Stimulated activated naive CD4-positive, alpha-beta T cell (primary cell): ENCODE measurements at regions not wholly inside any gene's neighbourhood (a gene's known extent, or its start where the extent isn't known, plus 50 kb on each side); places are given as distances from the start of the nearest gene placed in this dataset.

Experiments
- DNase-seq, 6 experiments: peaks; one replicate each; lab custom pipeline; 2025; lab: John Stamatoyannopoulos, UW

DNA sequence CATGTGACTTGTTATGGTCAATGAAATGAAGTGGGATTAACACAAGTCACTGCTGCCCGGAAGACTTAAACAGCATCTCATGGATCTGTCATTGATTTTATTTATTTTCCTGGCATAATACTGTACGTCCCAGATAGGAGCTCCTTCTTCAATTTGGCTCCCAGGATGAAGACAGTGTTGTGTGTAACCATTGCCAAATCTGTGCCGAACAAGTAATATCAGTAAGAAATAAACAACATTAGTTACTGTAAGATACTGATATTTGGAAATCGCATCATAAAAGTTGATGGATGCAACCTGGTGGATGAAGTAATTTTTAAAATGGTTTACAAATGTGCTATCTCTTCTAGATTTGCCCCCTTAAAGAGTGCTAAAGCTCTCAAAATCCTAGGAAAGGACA lies 419.0 kb upstream of the MMADHC start:
- DNase-seq = no peak

DNA sequence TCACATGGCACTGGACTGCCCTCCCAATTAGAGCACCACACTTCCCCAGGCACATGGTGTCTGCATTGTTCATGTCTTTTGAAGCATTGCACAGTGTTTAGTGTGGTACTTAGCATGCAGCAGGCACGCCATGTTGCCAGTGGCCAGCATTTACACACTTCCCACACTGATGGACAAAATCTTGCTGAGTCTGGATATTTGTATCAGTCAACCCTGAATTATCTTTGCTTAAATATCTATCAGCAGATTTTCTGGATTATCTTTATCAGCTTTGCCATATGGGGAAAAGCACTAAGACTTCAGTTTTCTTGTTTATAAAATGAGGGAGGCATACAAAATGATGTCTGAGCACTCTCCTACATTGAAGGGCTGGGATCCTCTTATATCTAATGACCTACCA lies 416.0 kb upstream of the MMADHC start:
- no peak for DNase-seq

DNA sequence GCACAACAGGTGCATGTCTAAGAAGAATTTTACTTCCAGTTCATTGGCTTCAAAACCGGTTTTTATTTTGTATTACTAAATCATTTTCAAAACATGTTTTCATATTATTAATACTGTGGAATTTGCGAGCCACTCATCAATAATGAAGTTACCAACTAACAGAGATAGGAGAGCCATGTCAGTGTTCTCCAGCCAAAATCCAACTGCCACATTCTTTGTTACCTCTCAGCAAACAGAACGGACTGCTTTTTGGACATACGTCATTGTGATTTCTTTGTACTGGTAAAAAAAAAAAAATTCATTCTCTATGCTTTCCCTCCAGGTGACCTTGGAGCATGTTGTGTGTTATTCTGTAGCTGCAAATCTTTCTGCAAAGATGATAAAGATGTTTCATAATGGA lies 414.2 kb upstream of the MMADHC start:
- DNase-seq = no peak

DNA sequence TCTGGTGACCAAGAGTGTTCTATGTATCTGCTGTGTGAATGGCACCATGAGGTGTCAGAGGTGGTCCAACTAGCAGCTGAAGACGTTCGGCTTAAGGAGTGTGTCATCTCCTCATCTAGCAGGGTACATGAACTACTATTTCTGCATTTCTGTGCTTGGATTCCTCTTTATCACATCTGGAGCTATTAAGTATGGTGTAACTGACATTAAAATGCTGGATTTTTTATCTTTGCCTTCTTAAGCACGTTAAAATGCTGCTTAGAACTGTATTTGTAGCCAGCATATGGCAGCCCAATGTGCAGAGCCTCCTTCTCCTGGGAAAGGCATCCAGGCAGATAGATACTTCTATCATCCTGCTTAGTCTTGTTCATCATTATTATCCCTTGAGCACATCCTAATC lies 409.3 kb upstream of the MMADHC start:
- DNase-seq = no peak

DNA sequence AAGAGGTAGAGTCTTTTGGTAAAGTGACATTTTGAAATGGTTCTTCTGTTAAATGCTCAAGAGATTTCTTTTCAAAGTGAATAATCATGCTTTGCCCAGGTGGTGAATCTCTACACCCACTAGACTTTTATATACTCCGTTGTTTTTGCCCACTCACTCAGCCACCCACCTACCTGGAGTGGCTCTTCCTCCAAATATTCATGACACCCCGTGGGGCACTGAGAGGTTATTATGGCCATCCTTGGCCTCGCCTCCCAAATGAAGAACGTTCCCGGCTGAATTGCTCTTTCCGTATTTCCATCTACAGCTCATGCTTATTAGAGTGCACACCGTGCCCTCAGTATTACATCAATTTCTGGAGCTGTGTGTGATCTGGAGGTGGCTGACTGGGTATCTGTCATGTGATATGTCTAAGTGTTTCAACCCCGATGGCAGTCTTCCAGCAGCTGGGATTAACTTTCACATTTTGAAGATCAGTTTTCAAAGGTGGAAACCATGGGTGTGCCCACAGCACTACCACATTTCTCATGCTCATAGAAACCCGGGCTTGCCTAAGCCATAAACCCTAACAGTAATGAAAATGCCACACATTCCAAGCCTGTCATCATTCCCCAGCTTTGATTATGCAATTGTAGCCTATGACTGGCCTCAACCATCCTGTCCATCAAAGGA lies 406.6 kb upstream of the MMADHC start:
- no peak for DNase-seq

DNA sequence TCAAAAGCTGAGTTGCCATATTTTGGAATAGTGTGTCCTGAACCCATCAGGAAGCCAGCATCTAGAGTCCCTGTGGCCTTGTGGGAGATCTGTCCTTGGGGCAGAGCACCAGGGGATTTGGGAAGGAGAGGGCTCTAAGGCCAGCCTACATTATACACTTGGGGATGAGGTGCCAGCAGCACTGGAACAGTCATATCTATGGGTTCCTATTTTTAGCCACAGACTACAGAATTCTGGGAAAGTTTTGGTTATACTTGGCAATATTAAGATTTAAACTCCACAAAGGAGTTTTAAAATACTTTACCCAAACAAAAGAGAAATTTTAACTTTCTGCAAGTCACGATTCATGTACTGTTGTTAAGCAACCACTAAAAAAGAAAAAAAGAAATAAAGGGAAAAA lies 405.7 kb upstream of the MMADHC start:
- no peak for DNase-seq

DNA sequence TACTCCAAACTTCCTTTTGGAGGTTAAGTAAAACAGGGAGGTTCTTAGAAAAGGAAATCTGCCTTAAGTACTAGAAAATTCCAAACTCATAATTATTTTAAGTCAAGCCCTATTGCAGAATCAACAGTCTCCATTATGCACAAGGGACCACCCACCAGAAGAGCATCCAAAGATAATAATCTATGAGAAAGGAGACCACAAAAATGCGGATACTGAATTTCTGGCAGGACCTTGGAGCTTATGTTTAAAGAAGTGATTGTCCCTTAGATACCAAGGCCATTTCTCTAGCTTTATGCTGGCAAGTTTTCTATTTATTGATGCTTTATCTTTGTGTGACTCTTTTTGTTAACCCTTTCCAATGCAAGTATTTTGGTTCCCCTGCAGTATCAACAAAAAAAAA lies 404.0 kb upstream of the MMADHC start:
- no peak for DNase-seq

DNA sequence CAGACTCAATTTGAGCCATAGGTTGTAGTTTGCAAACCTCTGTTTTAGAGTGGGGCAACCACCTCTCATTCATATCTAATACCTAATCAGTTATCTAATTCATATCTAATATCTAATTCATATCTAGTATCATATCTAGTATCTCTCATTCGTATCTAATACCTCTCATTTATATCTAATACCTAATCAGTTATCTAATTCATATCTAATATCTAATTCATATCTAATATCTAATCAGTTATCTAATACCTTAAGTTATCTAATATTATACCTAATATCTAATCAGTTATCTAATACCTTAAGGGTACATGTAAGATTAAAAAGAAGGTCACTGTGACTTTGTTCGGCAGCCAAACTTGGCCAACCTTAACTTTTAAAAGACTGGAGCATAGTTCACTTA lies 403.4 kb upstream of the MMADHC start:
- DNase-seq = no peak

DNA sequence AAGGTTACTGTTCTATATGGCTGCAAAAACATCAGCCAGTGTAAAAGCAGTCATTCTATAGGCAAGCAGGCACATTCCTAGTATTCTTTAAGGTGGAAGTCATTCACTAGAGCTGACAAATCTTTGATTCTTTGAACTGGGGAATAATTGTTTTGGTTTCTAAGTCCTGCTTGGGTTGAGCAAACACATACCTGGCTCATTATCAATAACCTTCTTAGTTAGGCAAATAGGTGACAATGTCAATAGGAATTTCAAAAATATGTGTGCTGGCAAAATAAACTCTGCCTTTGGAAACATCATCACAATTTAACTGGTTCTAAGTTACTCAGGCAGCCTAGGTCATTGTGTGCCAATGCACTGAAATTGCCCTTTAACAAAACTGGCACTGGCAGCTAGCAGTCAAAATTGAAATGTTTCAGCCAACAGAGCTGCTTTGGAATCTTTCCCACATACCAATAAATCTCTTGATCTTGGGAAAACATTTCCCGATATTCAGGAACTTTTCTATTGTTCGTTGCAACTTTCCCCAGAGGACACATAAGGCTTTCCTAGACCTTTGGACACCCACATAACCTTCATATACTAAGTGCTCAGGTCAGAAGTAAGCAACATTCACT lies 402.0 kb upstream of the MMADHC start:
- DNase-seq = no peak

DNA sequence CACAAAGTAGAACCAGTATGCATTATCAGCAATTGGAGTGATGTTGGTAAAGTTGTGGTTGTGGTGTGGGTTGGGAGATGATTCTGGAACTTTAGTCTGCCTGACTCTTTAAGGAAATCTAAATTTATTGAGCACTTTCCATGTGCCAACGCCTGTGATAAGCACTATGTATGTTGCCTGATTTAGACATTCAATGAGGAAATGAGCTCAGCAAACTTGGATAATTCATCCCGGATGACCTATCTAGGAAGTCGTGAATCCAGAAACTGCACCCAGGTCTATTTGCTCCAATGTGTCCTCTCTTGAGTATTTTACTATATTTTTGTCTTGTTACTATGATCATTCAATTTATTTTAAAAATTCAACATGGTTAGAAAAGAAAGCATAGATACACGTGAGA lies 400.8 kb upstream of the MMADHC start:
- DNase-seq = no peak

DNA sequence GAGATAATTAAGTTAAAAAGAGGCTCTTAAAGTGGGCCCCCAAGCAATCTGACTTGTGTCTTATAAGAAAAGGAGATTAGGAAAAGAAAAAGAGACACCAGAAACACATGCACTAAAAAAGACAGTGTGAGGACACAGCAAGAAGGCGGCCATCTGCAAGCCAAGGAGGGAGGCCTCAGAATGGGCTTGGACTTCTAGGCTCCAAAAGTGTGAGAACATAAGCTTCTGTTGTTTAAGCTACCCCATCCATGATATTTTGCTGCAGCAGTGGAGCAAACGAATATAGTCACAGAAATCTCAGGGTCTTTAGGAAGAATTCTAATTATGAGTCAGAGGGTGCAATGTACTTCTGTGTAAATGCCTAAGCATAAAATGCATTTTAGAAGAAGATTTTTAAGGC lies 399.3 kb upstream of the MMADHC start:
- DNase-seq = no peak

DNA sequence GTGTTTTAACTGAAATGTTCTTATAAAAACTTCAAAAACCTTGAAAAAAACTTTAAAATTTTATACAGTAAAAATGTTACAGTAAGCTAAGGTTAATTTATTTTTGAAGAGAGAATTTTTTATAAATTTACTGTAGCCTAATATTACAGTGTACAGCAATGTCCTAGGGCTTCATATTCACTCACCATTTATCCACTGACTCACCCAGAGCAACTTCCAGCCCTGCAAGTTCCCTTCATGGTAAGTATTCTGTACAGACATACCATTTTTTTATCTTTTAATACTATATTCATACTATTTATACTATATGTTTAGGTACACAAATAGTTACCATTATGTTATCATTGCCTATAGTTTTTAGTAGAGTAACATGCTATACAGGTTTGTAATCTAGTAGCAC lies 396.7 kb upstream of the MMADHC start:
- DNase-seq = no peak

DNA sequence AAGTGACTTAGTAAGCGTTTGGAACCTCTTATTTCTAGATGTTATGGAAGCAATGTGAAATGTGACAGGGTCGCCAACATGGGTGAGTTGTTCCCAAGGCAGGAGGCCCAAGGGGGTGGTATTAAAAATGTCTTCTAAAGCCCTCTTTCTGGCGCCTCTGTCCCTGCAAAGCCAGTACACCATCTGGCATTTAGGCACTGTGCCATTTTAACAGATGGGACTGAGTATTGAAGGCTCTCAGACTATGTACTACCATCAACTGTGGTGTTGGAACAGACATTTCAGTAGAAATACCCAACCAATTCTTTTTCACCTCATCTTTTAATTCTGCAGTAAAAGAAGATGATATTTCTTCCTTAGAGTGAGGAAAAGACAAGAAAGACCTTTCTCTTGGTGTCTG lies 384.5 kb upstream of the MMADHC start:
- DNase-seq = no peak

DNA sequence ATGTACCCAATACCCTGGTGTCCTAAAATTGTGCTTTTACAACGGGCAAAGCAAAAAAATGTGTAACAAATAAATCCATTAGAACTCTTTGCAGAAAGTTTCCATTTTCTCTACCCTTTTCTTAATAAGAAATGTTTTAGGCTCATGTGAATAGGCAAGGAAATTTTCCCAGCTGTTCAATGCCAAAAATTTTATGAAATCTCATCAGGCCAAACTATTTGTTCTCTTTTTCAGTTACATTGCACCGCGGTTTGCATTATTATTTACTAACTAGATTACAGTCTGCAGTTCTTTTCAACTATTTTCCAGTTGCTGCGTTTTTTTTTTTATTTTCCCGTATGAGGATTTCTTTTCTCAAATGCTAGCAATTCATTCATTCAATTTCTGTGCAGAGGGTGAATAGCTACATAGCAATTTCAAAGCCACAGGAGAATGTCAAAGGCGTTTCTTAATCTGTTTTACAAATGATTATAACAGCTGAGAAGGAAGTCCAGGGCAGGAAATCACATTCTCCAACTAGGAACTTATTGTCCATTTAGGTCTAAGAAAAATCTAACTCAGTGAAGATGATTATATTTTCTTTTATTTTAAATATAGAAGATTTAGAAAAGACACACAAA lies 367.5 kb upstream of the MMADHC start:
- no peak for DNase-seq

DNA sequence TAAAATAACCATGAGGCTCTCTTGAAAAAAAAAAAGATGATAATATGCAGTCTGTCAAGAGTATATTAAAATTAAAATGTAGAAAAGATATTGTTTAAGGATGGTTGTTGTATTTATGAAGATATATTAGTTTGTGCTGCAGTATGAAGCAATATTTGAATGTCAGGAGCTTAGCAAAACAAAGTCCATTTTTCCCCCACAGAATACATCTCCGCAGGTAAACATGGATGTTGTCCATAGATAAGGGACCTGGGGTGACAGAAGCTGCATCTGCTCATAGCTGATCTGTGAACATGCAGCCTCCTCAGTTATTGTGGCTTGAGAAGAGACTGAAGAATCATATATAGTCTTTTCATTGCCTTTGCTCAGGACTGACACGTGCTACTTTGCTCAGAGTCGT lies 366.1 kb upstream of the MMADHC start:
- DNase-seq = no peak

DNA sequence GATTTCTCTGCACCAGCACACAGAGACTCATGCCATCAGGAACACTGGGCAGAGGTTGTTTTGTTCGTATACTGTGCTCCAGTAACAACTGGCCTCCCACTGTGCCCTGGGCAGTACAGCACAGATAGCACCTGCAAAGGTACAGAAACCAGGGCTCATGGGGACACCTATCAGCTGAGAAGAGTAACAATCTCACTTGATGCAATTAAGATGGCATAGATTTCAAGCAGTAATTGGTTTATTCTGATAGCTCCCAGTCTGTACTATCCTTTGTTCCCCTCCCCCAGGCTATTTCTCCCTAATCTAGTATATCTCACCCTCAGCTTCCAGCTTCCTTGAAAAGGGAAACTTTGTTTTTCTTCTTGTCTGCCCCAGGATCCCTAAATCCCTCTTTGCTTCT lies 343.9 kb upstream of the MMADHC start:
- DNase-seq = no peak

DNA sequence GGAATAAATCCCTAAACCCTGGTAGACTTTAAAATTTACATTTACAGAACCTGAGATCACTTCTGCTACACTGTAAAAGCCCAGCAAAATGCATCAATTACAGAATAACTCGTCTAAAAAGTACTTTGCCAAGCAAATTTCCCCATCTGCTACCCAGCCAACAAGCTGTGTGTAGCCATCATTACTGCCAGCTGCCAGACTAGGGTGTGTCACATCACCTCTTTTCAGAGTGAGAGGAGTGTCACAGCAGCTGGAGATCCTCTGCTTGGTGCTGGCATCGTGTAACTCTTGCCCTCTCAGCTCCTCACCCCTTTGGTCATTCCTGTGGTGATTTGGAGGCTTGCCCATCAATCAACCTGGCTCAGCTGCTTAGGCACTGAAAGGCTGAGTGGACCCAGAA lies 340.4 kb upstream of the MMADHC start:
- no peak for DNase-seq

DNA sequence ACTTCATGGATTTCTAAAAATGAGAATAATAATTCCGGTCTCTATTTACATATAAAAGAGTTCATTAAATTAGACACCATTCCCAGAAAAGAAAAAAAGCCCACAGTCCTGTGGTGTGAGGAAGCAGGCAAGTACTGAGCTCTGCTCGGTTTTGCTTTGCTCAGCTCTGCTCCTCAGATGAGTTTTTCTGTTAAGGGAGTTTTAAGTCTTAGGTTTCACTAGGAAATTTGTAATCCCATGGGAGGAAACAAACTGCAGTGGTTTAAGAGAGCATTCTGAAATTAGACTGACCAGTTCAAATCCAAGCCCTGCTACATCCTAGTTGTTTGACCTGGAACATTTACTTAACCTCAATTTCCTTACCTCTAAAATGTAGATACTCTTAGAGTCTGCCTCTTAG lies 338.6 kb upstream of the MMADHC start:
- no peak for DNase-seq

DNA sequence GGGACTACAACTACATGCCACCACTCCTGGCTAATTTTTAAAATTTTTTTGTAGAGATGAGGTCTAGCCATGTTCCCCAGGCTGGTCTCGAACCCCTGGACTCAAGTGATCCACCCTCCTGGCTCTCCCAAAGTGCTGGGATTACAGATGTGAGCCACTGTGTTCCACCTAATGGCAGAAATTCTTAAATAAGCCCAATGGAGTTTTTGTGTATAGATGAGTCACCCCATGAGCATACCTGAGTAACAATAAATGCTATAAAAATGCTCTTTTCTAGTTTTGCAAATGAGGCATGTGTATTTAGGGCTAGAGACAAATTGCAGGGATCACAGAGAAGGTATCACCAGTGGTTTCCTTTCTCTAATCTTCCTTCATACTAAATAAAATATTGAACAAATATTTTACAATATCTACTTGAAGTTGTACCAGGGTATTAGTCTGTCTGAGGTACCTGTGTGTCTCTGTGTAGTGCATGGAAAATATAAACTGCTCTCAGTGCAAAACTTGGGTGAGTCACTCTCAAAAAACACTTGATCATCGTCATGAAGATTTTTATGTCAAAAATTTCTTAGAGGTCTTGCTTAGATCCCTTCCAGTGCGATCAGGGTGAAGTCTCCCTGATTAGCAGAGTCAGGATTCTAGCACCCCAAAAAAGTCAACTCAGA lies 337.1 kb upstream of the MMADHC start:
- DNase-seq = no peak

DNA sequence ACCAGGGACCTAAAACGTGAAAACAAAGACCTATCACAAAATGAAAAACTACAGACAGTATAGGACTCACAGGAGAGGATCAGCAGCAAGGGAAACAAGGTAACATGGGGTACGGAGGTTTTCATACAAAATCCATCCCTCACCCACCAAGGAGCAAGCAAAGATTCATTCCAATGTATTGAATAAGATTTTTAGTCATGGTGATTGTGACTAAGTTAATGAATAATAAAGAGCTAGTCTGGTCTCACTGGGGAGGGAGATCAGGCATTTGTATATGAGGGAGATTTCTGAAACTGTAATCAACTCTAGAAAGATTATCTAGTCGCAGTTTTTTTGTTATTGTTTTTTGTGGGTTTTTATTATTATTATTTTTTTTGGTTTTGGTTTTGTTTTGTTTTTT lies 336.5 kb upstream of the MMADHC start:
- DNase-seq = no peak

DNA sequence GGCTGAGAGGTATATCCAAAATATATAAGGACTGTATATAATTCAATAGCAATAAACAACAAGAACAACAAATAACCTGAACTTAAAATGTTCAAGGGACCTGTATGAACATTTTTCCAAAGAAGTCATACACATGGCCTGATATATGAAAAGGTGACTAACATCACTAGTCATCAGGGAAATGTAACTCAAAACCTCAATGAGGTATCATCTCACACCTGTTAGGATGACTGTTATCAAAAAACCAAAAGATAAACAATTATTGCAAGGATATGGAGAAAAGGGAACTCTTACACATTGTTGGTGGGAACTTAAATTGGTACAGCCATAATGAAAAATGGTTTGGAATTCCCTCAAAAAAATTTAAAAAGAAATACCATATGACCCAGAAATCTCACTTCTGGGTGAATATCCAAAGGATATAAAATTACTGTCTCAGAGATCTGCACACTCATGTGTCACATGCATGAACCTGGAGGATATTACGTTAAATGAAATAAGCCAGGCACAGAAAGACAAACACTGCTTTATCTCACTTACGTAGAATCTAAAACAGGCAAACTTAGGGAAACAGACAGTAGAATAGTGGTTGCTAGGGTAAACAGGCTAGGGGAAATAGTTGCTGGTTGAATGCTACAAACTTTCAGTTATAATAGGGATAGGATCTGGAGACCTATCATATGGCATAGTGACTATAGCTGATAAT lies 334.5 kb upstream of the MMADHC start:
- DNase-seq = no peak

DNA sequence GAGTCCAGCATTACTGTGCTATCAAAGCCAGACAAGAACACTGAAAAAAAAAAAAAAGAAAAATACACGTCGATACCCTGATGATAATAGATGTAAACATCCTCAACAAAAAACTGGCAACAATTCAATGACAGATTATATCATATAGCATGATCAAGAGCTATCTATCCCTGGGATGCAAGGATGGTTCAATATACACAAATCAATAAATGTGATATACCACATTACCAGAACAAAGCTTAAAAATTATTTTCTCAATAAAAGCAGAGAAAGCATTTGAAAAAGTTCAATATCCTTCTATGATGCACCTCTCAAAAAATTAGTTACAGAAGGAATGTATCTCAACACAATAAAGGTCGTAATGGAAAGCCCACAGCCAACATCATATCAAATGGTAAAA lies 332.8 kb upstream of the MMADHC start:
- no peak for DNase-seq

DNA sequence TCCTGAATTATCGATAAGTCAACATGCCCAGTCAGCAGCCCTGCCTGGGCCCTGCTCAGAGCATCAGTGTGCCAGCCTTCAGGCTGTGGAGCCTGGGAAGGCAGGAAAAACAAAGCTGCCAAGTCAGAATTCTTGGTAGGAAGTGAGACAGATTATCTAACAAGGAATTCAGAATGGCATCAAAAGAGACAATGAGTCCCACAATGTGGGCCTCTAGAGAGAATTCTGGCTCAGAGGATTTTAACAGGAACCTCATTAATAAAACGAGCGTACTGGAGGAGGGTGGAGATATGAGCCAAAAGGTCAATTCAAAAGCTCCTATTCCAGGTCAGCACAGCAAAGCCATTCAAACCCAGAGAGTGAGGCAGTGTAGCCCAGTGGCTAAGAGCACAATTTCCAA lies 327.6 kb upstream of the MMADHC start:
- DNase-seq = no peak
